IPS DF 6.9 (cell line): ENCODE measurements at regions not wholly inside any gene's neighbourhood (a gene's known extent, or its start where the extent isn't known, plus 50 kb on each side); places are given as distances from the start of the nearest gene placed in this dataset.

Experiments used
- DNase-seq: peaks from one replicate; pipeline ENCODE4 v3.0.0-alpha.2; 2013; ENCODE audit warnings: low read depth, low spot score
- H3K27ac ChIP-seq: one replicate; pipeline ENCODE4 v1.5.1; 2013; ENCODE audit warnings: low read length, control low read depth
- H3K27me3 ChIP-seq: 2 replicates; pipeline ENCODE4 v1.6.1; 2013; ENCODE audit warnings: mild to moderate bottlenecking, low read length; ENCODE audit not compliant: control insufficient read depth, insufficient read depth
- H3K36me3 ChIP-seq: 2 replicates; pipeline ENCODE4 v1.6.1; 2013; ENCODE audit warnings: low read length; ENCODE audit not compliant: control insufficient read depth, insufficient read depth
- H3K4me1 ChIP-seq: 2 replicates; pipeline ENCODE4 v1.6.1; 2013; ENCODE audit warnings: low read length; ENCODE audit not compliant: control insufficient read depth, insufficient read depth
- H3K4me3 ChIP-seq: 2 replicates; pipeline ENCODE4 v1.5.1; 2013; ENCODE audit warnings: mild to moderate bottlenecking, low read length
- H3K9me3 ChIP-seq: 2 replicates; pipeline ENCODE4 v1.6.1; 2013; ENCODE audit warnings: low read length, inconsistent platforms; ENCODE audit not compliant: control insufficient read depth, insufficient read depth
- WGBS: extraction: QIAGEN DNeasy Blood & Tissue Kit; methylation state at CpG from one replicate; pipeline ENCODE4 v1.1.7; 2013; ENCODE audit warnings: mixed read lengths, missing lambda C conversion rate; ENCODE audit not compliant: insufficient read length, insufficient coverage; 5-methylcytosine and 5-hydroxymethylcytosine counted together

- Histone ChIP-seq H3K36me3 (no peaks in the 10 kb centered on the region), H3K27me3 (no peaks in the 10 kb centered on the region), H3K4me3 (no peak overlapping the region), H3K9me3 (no peaks in the 10 kb centered on the region), H3K27ac (no peak overlapping the region), H3K4me1 (no peaks in the 10 kb centered on the region)
- no CpG with 5 or more reads among the region's 1 CpG for WGBS
- no peak for DNase-seq
Measured at GRCh38 chr12:59014885-59015284, 94.6 kb upstream of the LRIG3 start.

DNA sequence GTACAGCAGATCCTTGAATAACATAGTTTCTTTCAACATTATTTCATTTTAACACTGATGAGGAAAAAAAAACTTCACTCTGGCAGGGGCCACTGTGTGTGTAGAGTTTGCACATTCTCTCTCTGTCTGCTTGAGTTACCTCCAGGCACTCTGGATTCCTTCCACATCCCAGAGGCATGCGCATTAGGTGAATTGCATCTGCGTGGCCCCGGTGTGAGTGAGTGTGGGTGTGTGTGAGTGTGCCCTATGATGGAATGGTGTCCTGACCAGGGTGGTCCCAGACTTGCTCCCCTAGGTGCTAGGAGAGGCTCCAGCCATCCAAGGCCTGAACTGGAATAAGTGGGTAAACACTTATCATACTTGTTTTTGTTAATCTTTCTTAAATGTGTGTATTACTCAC is 90.6 kb upstream of the LRIG3 start:
- no CpG with 5 or more reads among the region's 3 CpGs for WGBS

DNA sequence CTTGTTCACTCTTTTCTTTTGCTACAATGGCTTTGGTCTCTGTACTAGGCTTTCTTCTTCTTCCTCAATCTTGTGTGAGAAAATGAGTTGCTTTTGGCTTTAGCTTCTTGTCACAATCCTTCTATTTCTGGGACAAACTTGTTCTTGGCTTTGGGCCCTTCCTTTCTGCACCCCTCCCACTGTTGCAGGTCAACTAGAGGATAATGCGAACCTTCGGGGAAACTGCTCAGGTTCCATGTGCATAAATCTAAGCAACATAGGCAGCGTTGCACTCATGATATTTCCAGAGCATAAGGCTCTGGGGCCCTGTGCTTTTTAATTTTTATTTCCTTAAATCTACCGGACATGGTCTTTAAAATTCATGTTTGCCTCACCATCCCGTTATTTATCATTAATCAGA is 89.8 kb upstream of the LRIG3 start:
- no peak for DNase-seq
- WGBS = no CpG with 5 or more reads among the region's 5 CpGs
- Histone ChIP-seq H3K27me3 (no peaks in the 10 kb centered on the region), H3K27ac (no peak overlapping the region), H3K4me3 (no peak overlapping the region), H3K36me3 (no peaks in the 10 kb centered on the region), H3K4me1 (no peaks in the 10 kb centered on the region), H3K9me3 (no peaks in the 10 kb centered on the region)

More for the DNA sequence above, 90.6 kb upstream of the LRIG3 start:
- Histone ChIP-seq H3K27ac (no peak overlapping the region), H3K9me3 (no peaks in the 10 kb centered on the region), H3K4me3 (no peak overlapping the region), H3K4me1 (no peaks in the 10 kb centered on the region), H3K27me3 (no peaks in the 10 kb centered on the region), H3K36me3 (no peaks in the 10 kb centered on the region)
- DNase-seq = no peak

DNA sequence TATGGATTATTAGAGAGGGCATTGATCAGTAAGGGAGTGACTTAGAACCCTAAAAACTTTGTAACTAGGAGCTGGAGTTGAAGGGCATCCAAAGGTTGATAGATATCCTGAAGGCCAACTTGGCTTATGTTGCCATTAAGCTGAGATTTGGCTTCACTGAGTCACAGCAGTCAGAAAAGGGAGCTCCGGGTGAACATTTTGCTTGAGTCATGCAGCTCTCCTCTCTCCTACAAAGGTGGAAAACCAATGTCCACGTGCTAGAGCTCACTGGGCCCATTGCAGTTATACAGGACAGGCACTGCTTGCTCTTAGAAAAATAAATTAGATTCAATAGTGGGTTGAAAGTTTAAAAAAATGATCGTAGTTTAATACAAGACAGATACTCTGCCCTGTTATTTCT is 87.3 kb upstream of the LRIG3 start:
- no peak overlapping the region for H3K27ac ChIP-seq
- WGBS = no CpG with 5 or more reads among the region's 3 CpGs

DNA sequence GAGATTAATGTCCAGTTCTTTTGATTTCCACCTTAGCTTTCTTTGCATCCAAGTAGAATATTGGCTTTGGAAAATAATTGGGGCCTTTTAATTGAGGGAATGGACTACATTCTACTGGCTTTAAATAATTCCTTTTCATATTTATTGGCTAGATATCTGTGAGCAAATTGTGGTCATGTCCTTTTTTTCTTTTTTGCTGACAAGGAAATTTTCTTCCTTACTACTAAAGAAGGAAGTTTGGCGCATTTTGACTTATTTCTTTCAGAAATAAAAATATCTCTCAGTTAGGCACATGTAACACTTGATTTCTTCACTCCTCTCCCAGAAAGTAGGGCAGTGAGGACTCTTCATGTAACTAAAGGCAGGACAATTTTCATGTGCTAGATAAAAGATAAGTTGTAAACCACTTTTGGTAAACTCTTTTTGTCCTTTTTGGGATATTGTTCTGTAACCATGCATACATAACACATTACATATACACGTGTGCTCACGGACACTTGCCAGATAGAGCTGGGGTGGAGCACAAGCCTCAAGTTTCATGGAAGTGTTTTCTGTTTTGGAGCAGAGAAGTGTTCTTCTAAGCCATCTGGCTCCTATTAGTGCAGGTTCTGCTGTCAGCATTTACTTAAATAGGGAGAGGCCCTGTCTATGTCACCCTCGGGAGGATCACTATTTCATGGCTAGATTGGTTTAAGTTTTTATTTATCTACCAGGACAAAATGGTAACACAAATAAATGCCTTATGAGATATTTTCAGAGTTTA is 85.1 kb upstream of the LRIG3 start:
- Histone ChIP-seq H3K27ac (no peak overlapping the region), H3K27me3 (no peaks in the 10 kb centered on the region), H3K9me3 (no peaks in the 10 kb centered on the region), H3K36me3 (no peaks in the 10 kb centered on the region), H3K4me1 (no peaks in the 10 kb centered on the region), H3K4me3 (no peak overlapping the region)
- no peak for DNase-seq
- no CpG with 5 or more reads among the region's 4 CpGs for WGBS

More for the DNA sequence above, 87.3 kb upstream of the LRIG3 start:
- no peaks in the 10 kb centered on the region for H3K27me3 ChIP-seq
- H3K9me3 ChIP-seq = no peaks in the 10 kb centered on the region
- no peaks in the 10 kb centered on the region for H3K4me1 ChIP-seq
- no peaks in the 10 kb centered on the region for H3K36me3 ChIP-seq
- no peak for DNase-seq
- no peak overlapping the region for H3K4me3 ChIP-seq

DNA sequence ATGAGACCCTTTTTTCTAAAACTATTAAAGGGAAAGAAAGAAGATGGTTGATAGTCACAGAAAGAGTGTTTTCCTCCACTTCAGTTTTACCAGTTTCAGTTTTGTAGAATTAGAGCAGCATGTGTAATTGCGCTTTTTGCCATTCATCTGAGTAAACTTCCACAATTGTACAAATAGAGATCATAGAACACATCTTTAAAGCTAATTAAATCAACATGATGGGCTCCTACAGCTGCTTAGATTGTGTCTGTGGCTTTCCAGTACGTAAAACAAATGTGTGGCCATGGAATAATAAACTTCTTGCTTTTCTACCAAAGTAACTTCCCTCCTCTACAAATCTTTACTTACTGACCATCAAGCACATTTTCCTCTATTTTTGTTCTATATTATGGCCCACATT is 84.2 kb upstream of the LRIG3 start:
- WGBS = no CpG with 5 or more reads among the region's 2 CpGs
- H3K4me1 ChIP-seq = no peaks in the 10 kb centered on the region
- H3K27me3 ChIP-seq = no peaks in the 10 kb centered on the region
- no peak for DNase-seq
- H3K9me3 ChIP-seq = no peaks in the 10 kb centered on the region
- H3K4me3 ChIP-seq = no peak overlapping the region
- H3K27ac ChIP-seq = no peak overlapping the region
- H3K36me3 ChIP-seq = no peaks in the 10 kb centered on the region

DNA sequence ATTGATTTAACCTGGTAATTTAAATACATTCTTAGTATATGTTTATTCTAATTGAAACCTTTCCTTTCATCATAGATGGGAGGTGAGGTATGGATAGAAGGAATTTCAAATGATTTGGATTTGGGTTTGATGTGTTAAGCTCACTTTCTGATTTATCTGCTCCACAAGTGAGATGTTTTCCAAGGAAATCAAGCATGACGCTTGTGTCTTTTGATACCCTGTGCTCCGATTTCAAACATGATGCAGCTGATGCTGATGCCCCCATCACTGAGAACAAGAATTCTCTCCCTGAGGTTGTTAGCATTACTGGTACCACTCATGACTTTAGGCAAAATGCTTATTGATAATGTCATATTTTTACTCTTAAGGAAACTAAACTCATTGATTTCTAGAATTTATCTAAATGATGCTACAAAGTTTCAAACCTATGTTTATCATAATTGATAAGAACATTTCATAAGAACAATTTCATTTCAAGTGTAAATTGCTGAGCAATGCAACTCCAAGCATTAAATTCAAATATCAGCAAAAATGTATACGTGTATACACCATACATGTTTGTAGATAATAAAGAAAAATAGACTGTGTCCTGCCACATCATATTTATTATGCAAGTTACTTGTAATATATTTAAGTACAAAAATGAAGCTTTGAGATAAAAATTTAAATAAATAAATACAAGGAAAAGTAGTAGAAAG is 75.5 kb upstream of the LRIG3 start:
- H3K4me1 ChIP-seq = no peaks in the 10 kb centered on the region
- H3K27ac ChIP-seq = no peak overlapping the region
- WGBS = no CpG with 5 or more reads among the region's 3 CpGs
- no peak for DNase-seq
- H3K36me3 ChIP-seq = no peaks in the 10 kb centered on the region
- H3K27me3 ChIP-seq = no peaks in the 10 kb centered on the region; the same call in 1 of the 2 replicates
- no peak overlapping the region for H3K4me3 ChIP-seq
- H3K9me3 ChIP-seq = no peaks in the 10 kb centered on the region

- WGBS = no CpG with 5 or more reads among the region's 1 CpG
- DNase-seq = no peak
- Histone ChIP-seq H3K36me3 (no peaks in the 10 kb centered on the region), H3K27me3 (no peaks in the 10 kb centered on the region), H3K4me1 (no peaks in the 10 kb centered on the region; the same call in 1 of the 2 replicates), H3K4me3 (no peak overlapping the region), H3K9me3 (no peaks in the 10 kb centered on the region), H3K27ac (no peak overlapping the region)
Measured at GRCh38 chr12:58988643-58989344, 68.5 kb upstream of the LRIG3 start.

DNA sequence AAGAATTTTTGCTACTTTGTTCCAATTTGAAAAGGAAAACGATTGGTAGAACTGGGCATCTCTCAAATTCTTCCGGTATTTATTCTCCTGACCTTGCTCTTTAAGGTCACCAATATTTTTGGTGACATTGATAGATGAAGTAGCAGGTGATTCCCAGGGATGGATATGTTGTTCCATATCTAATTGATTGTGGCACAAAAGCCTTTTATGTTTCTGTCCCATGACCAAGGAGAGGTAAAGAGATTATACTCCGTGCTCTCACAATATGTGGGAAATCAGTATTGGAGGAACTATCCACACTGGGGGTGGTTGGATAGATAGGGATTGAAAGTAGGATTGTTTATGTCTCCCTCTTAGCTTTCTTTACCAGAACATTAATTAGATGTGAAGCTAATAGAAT is 61.7 kb upstream of the LRIG3 start:
- Histone ChIP-seq H3K27ac (no peak overlapping the region), H3K27me3 (no peaks in the 10 kb centered on the region), H3K4me1 (no peaks in the 10 kb centered on the region; the same call in 1 of the 2 replicates), H3K36me3 (no peaks in the 10 kb centered on the region), H3K9me3 (no peaks in the 10 kb centered on the region), H3K4me3 (no peak overlapping the region)
- no CpG with 5 or more reads among the region's 3 CpGs for WGBS
- no peak for DNase-seq

DNA sequence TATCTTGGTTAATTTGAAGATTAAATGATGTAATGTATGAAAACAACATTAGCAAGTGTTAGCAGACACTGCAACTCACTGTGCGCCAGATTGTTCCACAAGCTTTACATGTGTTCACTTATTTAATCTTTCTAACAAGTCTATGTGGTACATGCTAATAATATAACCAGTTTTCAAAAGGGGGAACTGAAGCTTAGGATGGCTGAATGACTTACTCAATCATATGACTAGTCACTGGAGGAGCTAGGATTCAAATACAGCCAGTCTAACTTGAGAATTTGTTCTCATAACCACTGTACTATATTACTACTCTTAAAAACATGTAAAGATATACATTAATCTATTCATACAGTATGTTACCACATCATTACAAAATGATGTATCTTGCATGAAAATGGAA is 60.5 kb upstream of the LRIG3 start:
- H3K36me3 ChIP-seq = no peaks in the 10 kb centered on the region
- no peaks in the 10 kb centered on the region for H3K27me3 ChIP-seq
- H3K27ac ChIP-seq = no peak overlapping the region
- no peak for DNase-seq
- H3K4me1 ChIP-seq = no peaks in the 10 kb centered on the region; the same call in 1 of the 2 replicates
- H3K4me3 ChIP-seq = no peak overlapping the region
- no CpG with 5 or more reads among the region's 1 CpG for WGBS
- H3K9me3 ChIP-seq = no peaks in the 10 kb centered on the region
